DND-41 (cell line): ENCODE measurements at regions not wholly inside any gene's neighbourhood (a gene's known extent, or its start where the extent isn't known, plus 50 kb on each side); places are given as distances from the start of the nearest gene placed in this dataset.

Experiments used
- ATAC-seq: fragments of 200-7000 bp; cut with Tn5 transposase; 3 replicates; pipeline ENCODE4 v1.9.1; 2021; ENCODE audit warnings: low read depth; ENCODE audit not compliant: insufficient read depth
- DNase-seq: peaks from one replicate; pipeline ENCODE4 v3.0.0-alpha.2; 2020
- H2AFZ ChIP-seq: 2 replicates; pipeline ENCODE4 v1.6.0; 2012; ENCODE audit warnings: low read depth, low read length
- H3K27ac ChIP-seq: 2 replicates; pipeline ENCODE4 v1.5.1; 2012; ENCODE audit warnings: low read length, inconsistent platforms
- H3K27me3 ChIP-seq: fragments of 200-600 bp; sonication (generic); 2 replicates; pipeline ENCODE4 v1.6.0; 2012; ENCODE audit warnings: low read length, mild to moderate bottlenecking, inconsistent platforms; ENCODE audit not compliant: insufficient read depth, poor library complexity
- H3K36me3 ChIP-seq: 2 replicates; pipeline ENCODE4 v1.5.1; 2012; ENCODE audit warnings: low read length, inconsistent platforms; ENCODE audit not compliant: insufficient read depth
- H3K4me1 ChIP-seq: 2 replicates; pipeline ENCODE4 v1.5.1; 2012; ENCODE audit warnings: mild to moderate bottlenecking, low read length; ENCODE audit not compliant: insufficient read depth
- H3K4me2 ChIP-seq: 2 replicates; pipeline ENCODE4 v1.6.0; 2012; ENCODE audit warnings: mild to moderate bottlenecking, moderate library complexity, low read length, inconsistent platforms; ENCODE audit not compliant: insufficient read depth
- H3K4me3 ChIP-seq, 2 experiments: fragments of 200-600 bp in 1 of 2; shearing (Covaris generic) in 1 of 2; 2 replicates each; pipeline ENCODE4 v1.5.1; 2012 to 2016; ENCODE audit warnings: inconsistent platforms in 2 of 2, low read length in 2 of 2, mild to moderate bottlenecking in 2 of 2, low read depth in 1 of 2, moderate library complexity in 1 of 2
- H3K79me2 ChIP-seq: 2 replicates; pipeline ENCODE4 v1.6.0; 2012; ENCODE audit warnings: low read length, inconsistent platforms; ENCODE audit not compliant: insufficient read depth
- H3K9ac ChIP-seq: 2 replicates; pipeline ENCODE4 v1.6.0; 2012; ENCODE audit warnings: low read depth, mild to moderate bottlenecking, inconsistent platforms, low read length, moderate library complexity
- H3K9me3 ChIP-seq: 2 replicates; pipeline ENCODE4 v1.5.1; 2012; ENCODE audit warnings: low read length, moderate library complexity, mild to moderate bottlenecking, inconsistent platforms; ENCODE audit not compliant: insufficient read depth, severe bottlenecking
- H4K20me1 ChIP-seq: 2 replicates; pipeline ENCODE4 v1.6.0; 2012; ENCODE audit warnings: low read length; ENCODE audit not compliant: insufficient read depth
- EZH2 ChIP-seq: IDR thresholded peaks from 3 replicates; pipeline ENCODE4 v1.6.1; 2012; ENCODE audit warnings: borderline replicate concordance, low read depth, mild to moderate bottlenecking, moderate library complexity, low read length, inconsistent platforms; ENCODE audit not compliant: severe bottlenecking
- TF ChIP-seq, protein P1 (sequence below): IDR thresholded peaks from 2 replicates; pipeline ENCODE4 v1.5.1; 2012; ENCODE audit warnings: borderline replicate concordance, low read length, moderate library complexity, mild to moderate bottlenecking; ENCODE audit not compliant: poor library complexity, severe bottlenecking; ENCODE audit errors: extremely low read depth

DNA sequence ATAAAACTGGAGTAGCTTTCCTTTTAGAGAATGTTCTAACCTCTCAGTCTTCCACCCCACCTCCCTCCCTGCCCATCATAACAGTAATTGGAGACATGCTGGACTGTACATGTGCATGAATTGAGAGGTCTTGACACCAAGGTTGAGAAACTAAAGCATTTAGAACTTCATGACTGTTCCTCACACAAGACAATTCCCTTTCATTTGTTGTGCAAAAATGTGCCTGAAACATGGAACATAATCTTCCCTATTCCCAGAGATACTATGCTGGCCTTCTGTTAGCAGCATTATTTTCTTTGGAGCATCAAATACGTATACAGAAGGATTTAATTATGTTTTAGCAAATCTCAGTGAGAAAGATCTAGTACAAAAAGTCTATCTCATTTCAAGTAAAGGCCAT lies 97.5 kb upstream of the KCNE2 start:
- Histone ChIP-seq H3K9me3 (peaks cover 9% of the 10 kb centered on the region), H3K27me3 (no peaks in the 10 kb centered on the region), H3K27ac (no peak overlapping the region), H3K9ac (no peak overlapping the region), H3K36me3 (no peaks in the 10 kb centered on the region), H3K4me3 (no peak overlapping the region), H2AFZ (no peak overlapping the region), H4K20me1 (no peaks in the 10 kb centered on the region), H3K4me2 (no peak overlapping the region), H3K79me2 (no peaks in the 10 kb centered on the region), H3K4me1 (no peaks in the 10 kb centered on the region)
- ATAC-seq (no peak), DNase-seq (no peak)
- TF ChIP-seq, protein P1, sequence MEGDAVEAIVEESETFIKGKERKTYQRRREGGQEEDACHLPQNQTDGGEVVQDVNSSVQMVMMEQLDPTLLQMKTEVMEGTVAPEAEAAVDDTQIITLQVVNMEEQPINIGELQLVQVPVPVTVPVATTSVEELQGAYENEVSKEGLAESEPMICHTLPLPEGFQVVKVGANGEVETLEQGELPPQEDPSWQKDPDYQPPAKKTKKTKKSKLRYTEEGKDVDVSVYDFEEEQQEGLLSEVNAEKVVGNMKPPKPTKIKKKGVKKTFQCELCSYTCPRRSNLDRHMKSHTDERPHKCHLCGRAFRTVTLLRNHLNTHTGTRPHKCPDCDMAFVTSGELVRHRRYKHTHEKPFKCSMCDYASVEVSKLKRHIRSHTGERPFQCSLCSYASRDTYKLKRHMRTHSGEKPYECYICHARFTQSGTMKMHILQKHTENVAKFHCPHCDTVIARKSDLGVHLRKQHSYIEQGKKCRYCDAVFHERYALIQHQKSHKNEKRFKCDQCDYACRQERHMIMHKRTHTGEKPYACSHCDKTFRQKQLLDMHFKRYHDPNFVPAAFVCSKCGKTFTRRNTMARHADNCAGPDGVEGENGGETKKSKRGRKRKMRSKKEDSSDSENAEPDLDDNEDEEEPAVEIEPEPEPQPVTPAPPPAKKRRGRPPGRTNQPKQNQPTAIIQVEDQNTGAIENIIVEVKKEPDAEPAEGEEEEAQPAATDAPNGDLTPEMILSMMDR, result no peak
- TF ChIP-seq EZH2, result no peak

DNA sequence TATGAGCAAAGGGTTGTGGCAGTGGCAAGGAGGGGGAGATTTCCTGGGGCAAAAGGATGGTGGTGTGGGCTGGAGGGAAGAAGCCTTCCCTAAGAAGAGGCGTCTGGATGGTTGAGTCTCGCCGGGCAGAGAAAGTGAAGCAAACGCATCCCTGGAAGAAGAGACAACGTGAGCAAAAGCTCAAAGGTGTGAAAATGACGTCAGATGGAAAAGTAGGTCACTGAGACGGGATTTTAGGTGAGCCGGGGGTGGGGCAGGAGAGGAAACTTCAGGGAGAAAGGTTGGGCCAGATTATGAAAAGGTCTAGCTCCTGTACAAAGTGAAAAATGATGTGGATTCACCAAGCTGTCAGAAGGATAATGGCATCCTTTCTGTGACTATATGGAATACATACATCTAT lies 95.3 kb upstream of the KCNE2 start:
- H3K9me3 ChIP-seq, result peaks cover 3% of the 10 kb centered on the region
- DNase-seq (no peak), ATAC-seq (no peak)
- no peaks in the 10 kb centered on the region for H3K36me3 ChIP-seq
- H3K4me2 ChIP-seq, result no peak overlapping the region
- H3K27ac ChIP-seq, result no peak overlapping the region
- H3K27me3 ChIP-seq, result no peaks in the 10 kb centered on the region
- H3K79me2 ChIP-seq, result no peaks in the 10 kb centered on the region
- no peaks in the 10 kb centered on the region for H4K20me1 ChIP-seq
- no peak overlapping the region for H3K9ac ChIP-seq
- H3K4me1 ChIP-seq, result no peaks in the 10 kb centered on the region
- no peak for TF ChIP-seq EZH2
- TF ChIP-seq, protein P1, result no peak
- no peak overlapping the region for H2AFZ ChIP-seq
- no peak overlapping the region for H3K4me3 ChIP-seq

DNA sequence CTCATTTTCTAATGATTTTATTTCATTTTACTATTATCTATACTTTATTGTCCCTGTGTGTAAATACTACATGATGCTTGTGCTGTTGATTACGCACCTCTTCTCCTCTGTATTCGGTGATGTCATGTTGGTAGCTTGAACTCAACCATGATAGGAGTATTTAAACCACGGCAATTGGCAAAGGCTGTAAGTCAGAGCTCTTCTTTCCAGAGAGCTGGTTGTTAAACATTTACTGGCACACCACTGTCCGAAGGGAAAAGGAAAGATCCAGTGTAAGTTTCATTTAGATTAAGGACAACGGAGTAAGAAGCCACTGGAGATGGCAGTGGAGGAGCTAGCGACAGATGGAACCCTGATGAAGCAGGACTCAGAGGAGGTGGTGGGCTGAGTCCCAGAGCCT lies 93.4 kb upstream of the KCNE2 start:
- Histone ChIP-seq H3K4me1 (no peaks in the 10 kb centered on the region), H3K4me2 (no peak overlapping the region), H2AFZ (no peak overlapping the region), H3K79me2 (no peaks in the 10 kb centered on the region), H3K27ac (no peak overlapping the region), H3K4me3 (no peak overlapping the region), H3K36me3 (no peaks in the 10 kb centered on the region), H3K27me3 (no peaks in the 10 kb centered on the region), H3K9ac (no peak overlapping the region), H3K9me3 (no peaks in the 10 kb centered on the region), H4K20me1 (no peaks in the 10 kb centered on the region)
- no peak for ATAC-seq
- DNase-seq, result no peak
- TF ChIP-seq, protein P1, result no peak

DNA sequence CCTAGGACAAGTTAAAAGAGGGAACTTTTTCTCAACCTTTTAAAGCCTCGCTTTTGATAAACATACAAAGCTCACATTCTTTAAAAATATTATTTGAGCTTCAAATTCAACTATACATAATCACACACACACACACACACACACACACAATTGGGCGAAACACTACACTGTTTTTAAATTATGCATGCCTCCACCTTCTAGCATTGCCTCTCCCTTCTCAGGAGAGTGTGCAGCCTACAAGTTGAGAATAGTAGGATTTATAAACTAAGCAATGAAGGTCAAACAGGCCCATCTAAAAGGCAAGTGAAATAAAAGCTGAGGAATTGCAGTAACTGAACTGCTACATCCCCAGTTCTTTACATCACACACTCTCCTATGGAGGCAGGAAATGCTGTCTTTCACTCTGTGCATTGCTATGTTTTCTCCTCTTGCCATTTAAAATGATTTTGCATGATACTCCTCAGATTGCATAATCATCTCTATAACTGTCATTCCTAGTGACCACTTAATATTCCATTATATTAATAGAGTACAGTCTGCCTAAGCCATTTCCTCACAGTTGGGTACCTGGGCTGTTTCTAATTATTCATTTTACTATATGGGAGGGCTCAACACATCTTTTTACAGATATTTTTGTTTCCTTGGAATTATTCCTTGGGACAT lies 92.5 kb upstream of the KCNE2 start:
- Histone ChIP-seq H3K27me3 (no peaks in the 10 kb centered on the region), H3K9me3 (no peaks in the 10 kb centered on the region), H3K79me2 (no peaks in the 10 kb centered on the region), H3K4me1 (no peaks in the 10 kb centered on the region), H3K36me3 (no peaks in the 10 kb centered on the region), H2AFZ (no peak overlapping the region), H3K4me2 (no peak overlapping the region), H3K4me3 (no peak overlapping the region), H4K20me1 (no peaks in the 10 kb centered on the region), H3K9ac (no peak overlapping the region), H3K27ac (no peak overlapping the region)
- DNase-seq (no peak), ATAC-seq (no peak)
- TF ChIP-seq EZH2, result no peak
- TF ChIP-seq, protein P1, result no peak
